Duodenal mucosa (tissue), 2 donors: ENCODE measurements at regions not wholly inside any gene's neighbourhood (a gene's known extent, or its start where the extent isn't known, plus 50 kb on each side); places are given as distances from the start of the nearest gene placed in this dataset.
A peak's percentile ranks its signal among the peaks of the same experiment; 100 is the strongest.

Experiments
- H3K27ac ChIP-seq: one replicate; pipeline ENCODE4 v1.7.0; 2013; ENCODE audit warnings: low read depth, low read length
- H3K27me3 ChIP-seq, 2 donors: one replicate each; pipeline ENCODE4 v1.7.0; 2013; ENCODE audit warnings: low read length in 2 of 2, control low read depth in 1 of 2; ENCODE audit not compliant: insufficient read depth in 2 of 2, control insufficient read depth in 1 of 2
- H3K36me3 ChIP-seq, 2 donors: one replicate each; pipeline ENCODE4 v1.7.0; 2013; ENCODE audit warnings: low read length in 2 of 2, control low read depth in 1 of 2; ENCODE audit not compliant: insufficient read depth in 2 of 2, control insufficient read depth in 1 of 2
- H3K4me1 ChIP-seq, 2 donors: one replicate each; pipeline ENCODE4 v1.7.0; 2013; ENCODE audit warnings: low read length in 2 of 2, control low read depth in 1 of 2; ENCODE audit not compliant: insufficient read depth in 2 of 2, control insufficient read depth in 1 of 2
- H3K4me3 ChIP-seq, 2 donors: one replicate each; pipeline ENCODE4 v1.7.0; 2013; ENCODE audit warnings: low read length in 2 of 2, low read depth in 1 of 2
- H3K9ac ChIP-seq, 2 donors: one replicate each; pipeline ENCODE4 v1.7.0; 2013; ENCODE audit warnings: low read length in 2 of 2, low read depth in 1 of 2
- H3K9me3 ChIP-seq, 2 donors: one replicate each; pipeline ENCODE4 v1.7.0; 2013; ENCODE audit warnings: low read length in 2 of 2, control low read depth in 1 of 2; ENCODE audit not compliant: control insufficient read depth in 1 of 2

GRCh38 chr5:74946471-74946870 is 80.3 kb upstream of the FAM169A start:
- H3K9me3 ChIP-seq, result no peaks in the 10 kb centered on the region
- no peaks in the 10 kb centered on the region for H3K36me3 ChIP-seq
- no peaks in the 10 kb centered on the region for H3K27me3 ChIP-seq
- H3K27ac ChIP-seq, result no peak overlapping the region
- no peak overlapping the region for H3K4me3 ChIP-seq
- no peak overlapping the region for H3K9ac ChIP-seq
- peaks cover 25 to 32% of the 10 kb centered on the region in 2 donors for H3K4me1 ChIP-seq

- Histone ChIP-seq H3K9ac (no peak overlapping the region), H3K27me3 (no peaks in the 10 kb centered on the region), H3K27ac (no peak overlapping the region), H3K4me1 (peaks cover 25 to 37% of the 10 kb centered on the region in 2 donors), H3K9me3 (no peaks in the 10 kb centered on the region), H3K36me3 (no peaks in the 10 kb centered on the region), H3K4me3 (no peak overlapping the region)
Measured at GRCh38 chr5:74945561-74946165, 79.5 kb upstream of the FAM169A start.

- H3K27me3 ChIP-seq, result no peaks in the 10 kb centered on the region
Measured at GRCh38 chr5:74943905-74944304, 77.7 kb upstream of the FAM169A start.

GRCh38 chr5:74942622-74943286 is 76.6 kb upstream of the FAM169A start:
- Histone ChIP-seq H3K4me1 (peaks cover 17 to 30% of the 10 kb centered on the region in 2 donors), H3K9ac (no peak overlapping the region), H3K4me3 (no peak overlapping the region), H3K36me3 (no peaks in the 10 kb centered on the region), H3K9me3 (no peaks in the 10 kb centered on the region), H3K27ac (no peak overlapping the region), H3K27me3 (no peaks in the 10 kb centered on the region)

More at GRCh38 chr5:74943905-74944304, 77.7 kb upstream of the FAM169A start:
- Histone ChIP-seq H3K4me3 (no peak overlapping the region), H3K9ac (no peak overlapping the region), H3K9me3 (no peaks in the 10 kb centered on the region), H3K36me3 (no peaks in the 10 kb centered on the region), H3K4me1 (peaks cover 25 to 38% of the 10 kb centered on the region in 2 donors), H3K27ac (no peak overlapping the region)

GRCh38 chr5:74940782-74941353 is 74.7 kb upstream of the FAM169A start:
- H3K9me3 ChIP-seq, result no peaks in the 10 kb centered on the region
- H3K36me3 ChIP-seq, result no peaks in the 10 kb centered on the region
- no peak overlapping the region for H3K9ac ChIP-seq
- H3K4me1 ChIP-seq, result peaks cover 9 to 16% of the 10 kb centered on the region in 2 donors
- no peak overlapping the region for H3K4me3 ChIP-seq
- H3K27me3 ChIP-seq, result no peaks in the 10 kb centered on the region
- no peak overlapping the region for H3K27ac ChIP-seq

- H3K4me3 ChIP-seq, result no peak overlapping the region
- H3K27me3 ChIP-seq, result no peaks in the 10 kb centered on the region
- no peaks in the 10 kb centered on the region for H3K9me3 ChIP-seq
- peaks cover 18 to 33% of the 10 kb centered on the region in 2 donors for H3K4me1 ChIP-seq
- no peak overlapping the region for H3K9ac ChIP-seq
- H3K36me3 ChIP-seq, result no peaks in the 10 kb centered on the region
- H3K27ac ChIP-seq, result no peak overlapping the region
Measured at GRCh38 chr5:74938250-74938933, 72.2 kb upstream of the FAM169A start.

GRCh38 chr5:74935752-74936091 is 69.5 kb upstream of the FAM169A start:
- Histone ChIP-seq H3K4me3 (peak overlapping the region in 1 of 2 donors; percentile 24), H3K36me3 (no peaks in the 10 kb centered on the region), H3K27me3 (no peaks in the 10 kb centered on the region), H3K4me1 (peaks cover 18 to 19% of the 10 kb centered on the region in 2 donors), H3K27ac (no peak overlapping the region), H3K9me3 (no peaks in the 10 kb centered on the region), H3K9ac (no peak overlapping the region)

GRCh38 chr5:74934949-74935751 is 69.0 kb upstream of the FAM169A start:
- Histone ChIP-seq H3K4me3 (peak overlapping the region in 1 of 2 donors; percentile 24), H3K27ac (no peak overlapping the region), H3K9me3 (no peaks in the 10 kb centered on the region), H3K27me3 (no peaks in the 10 kb centered on the region), H3K4me1 (peaks cover 17 to 18% of the 10 kb centered on the region in 2 donors), H3K9ac (no peak overlapping the region), H3K36me3 (no peaks in the 10 kb centered on the region)

- H3K27me3 ChIP-seq, result no peaks in the 10 kb centered on the region
- no peak overlapping the region for H3K9ac ChIP-seq
- H3K9me3 ChIP-seq, result no peaks in the 10 kb centered on the region
- H3K4me1 ChIP-seq, result no peaks in the 10 kb centered on the region
- H3K4me3 ChIP-seq, result no peak overlapping the region
- no peak overlapping the region for H3K27ac ChIP-seq
- no peaks in the 10 kb centered on the region for H3K36me3 ChIP-seq
Measured at GRCh38 chr5:74927336-74927735, 61.1 kb upstream of the FAM169A start.
